H1 (cell line): ENCODE measurements at regions not wholly inside any gene's neighbourhood (a gene's known extent, or its start where the extent isn't known, plus 50 kb on each side); places are given as distances from the start of the nearest gene placed in this dataset.

ENCODE experiments used
- CTCF ChIA-PET: fragments of 300-600 bp; sonication (Branson Sonifier 250); formaldehyde crosslinking; loops from one replicate; lab custom pipeline; 2021; ENCODE audit not compliant: partially characterized antibody; lab: Charles Lee
- POLR2A ChIA-PET: fragments of 300-600 bp; sonication (Branson Sonifier 250); formaldehyde crosslinking; loops from one replicate; lab custom pipeline; 2021; ENCODE audit warnings: inconsistent platforms; ENCODE audit not compliant: partially characterized antibody; lab: Charles Lee
- DNase-seq, 2 experiments: peaks; one replicate each; pipeline versions ENCODE4 v3.0.0 to v3.0.0-alpha.2; 2010 to 2022; ENCODE audit warnings: low spot score in 2 of 2, low read depth in 1 of 2, mixed read lengths in 1 of 2
- FAIRE-seq: peaks from 2 replicates; lab custom pipeline; 2011; peaks lifted over from hg19 to GRCh38; lab: Jason Lieb, UNC
- H2AFZ ChIP-seq: 2 replicates; pipeline ENCODE4 v1.8.1; 2012; ENCODE audit warnings: low read length, inconsistent platforms
- H2AK5ac ChIP-seq: 2 replicates; pipeline ENCODE4 v1.6.1; 2013; ENCODE audit warnings: low read depth, low read length
- H2BK120ac ChIP-seq: replicated peaks from 2 replicates; pipeline ENCODE3; 2013; ENCODE audit warnings: low read depth, low read length, inconsistent platforms
- H2BK12ac ChIP-seq: 2 replicates; pipeline ENCODE4 v1.6.1; 2013; ENCODE audit warnings: low read depth, low read length
- H2BK15ac ChIP-seq: 2 replicates; pipeline ENCODE4 v1.6.1; 2013; ENCODE audit warnings: low read length
- H2BK20ac ChIP-seq: 2 replicates; pipeline ENCODE4 v1.6.1; 2013; ENCODE audit warnings: low read length
- H2BK5ac ChIP-seq: 2 replicates; pipeline ENCODE4 v1.6.1; 2013; ENCODE audit warnings: low read depth, low read length
- H3K14ac ChIP-seq: 2 replicates; pipeline ENCODE4 v1.6.1; 2013; ENCODE audit warnings: inconsistent platforms; ENCODE audit not compliant: insufficient read length
- H3K18ac ChIP-seq: 2 replicates; pipeline ENCODE4 v1.6.1; 2013; ENCODE audit warnings: low read length; ENCODE audit errors: extremely low read depth
- H3K23ac ChIP-seq: 2 replicates; pipeline ENCODE4 v1.6.1; 2013; ENCODE audit warnings: inconsistent platforms; ENCODE audit not compliant: insufficient read length
- H3K23me2 ChIP-seq: 2 replicates; pipeline ENCODE4 v1.6.1; 2013; ENCODE audit warnings: low read depth, low read length
- H3K27ac ChIP-seq: 2 replicates; pipeline ENCODE4 v1.6.1; 2011; ENCODE audit warnings: low read depth, low read length, inconsistent platforms
- H3K27me3 ChIP-seq, 4 experiments: replicated peaks in 1 of 4; 1 replicate in 1 of 4; 2 replicates in 3 of 4; pipeline versions ENCODE4 v1.6.1 to v1.8.1; 2011 to 2013; ENCODE audit warnings: low read length in 3 of 4, mild to moderate bottlenecking in 3 of 4, inconsistent platforms in 2 of 4, mixed read lengths in 2 of 4, moderate library complexity in 1 of 4; ENCODE audit not compliant: control insufficient read depth in 3 of 4, insufficient read depth in 3 of 4; ENCODE audit errors: extremely low read depth in 1 of 4
- H3K36me3 ChIP-seq, 4 experiments: 2 replicates each; pipeline versions ENCODE4 v1.6.1 to v1.8.1; 2011 to 2013; ENCODE audit warnings: mild to moderate bottlenecking in 4 of 4, low read length in 3 of 4, moderate library complexity in 2 of 4, control low read depth in 1 of 4, inconsistent platforms in 1 of 4; ENCODE audit not compliant: insufficient read depth in 4 of 4, control insufficient read depth in 2 of 4
- H3K4ac ChIP-seq: replicated peaks from 2 replicates; pipeline ENCODE3; 2013; ENCODE audit warnings: low read length, low read depth, mixed read lengths, inconsistent platforms; ENCODE audit not compliant: insufficient read length
- H3K4me1 ChIP-seq, 4 experiments: replicated peaks in 1 of 4; 1 replicate in 1 of 4; 2 replicates in 3 of 4; pipeline versions ENCODE4 v1.6.1 to v1.8.1; 2011 to 2013; ENCODE audit warnings: low read length in 3 of 4, inconsistent platforms in 2 of 4, mixed read lengths in 1 of 4; ENCODE audit not compliant: insufficient read depth in 4 of 4, control insufficient read depth in 3 of 4
- H3K4me2 ChIP-seq, 2 experiments: 2 replicates each; pipeline versions ENCODE4 v1.6.1 to v1.8.1; 2011 to 2013; ENCODE audit warnings: low read depth in 2 of 2, low read length in 2 of 2, control low read depth in 1 of 2, inconsistent platforms in 1 of 2, mild to moderate bottlenecking in 1 of 2; ENCODE audit not compliant: insufficient read depth in 1 of 2
- H3K4me3 ChIP-seq, 4 experiments: fragments of 200-600, 300-600 bp in 1 of 4; sonication (generic), shearing (Covaris generic), sonication (Bioruptor Twin) in 1 of 4; 2 replicates each; pipeline versions ENCODE4 v1.5.1 to v1.8.1; 2011 to 2016; ENCODE audit warnings: low read length in 4 of 4, low read depth in 3 of 4, control low read depth in 2 of 4, inconsistent platforms in 2 of 4, mild to moderate bottlenecking in 2 of 4, mixed read lengths in 1 of 4, moderate library complexity in 1 of 4; ENCODE audit not compliant: insufficient read depth in 2 of 4; ENCODE audit errors: extremely low read depth in 1 of 4
- H3K56ac ChIP-seq: replicated peaks from 2 replicates; pipeline ENCODE3; 2013; ENCODE audit warnings: low read depth, mild to moderate bottlenecking, mixed read lengths, low read length, inconsistent platforms; ENCODE audit not compliant: insufficient read length
- H3K79me1 ChIP-seq: 2 replicates; pipeline ENCODE4 v1.6.1; 2013; ENCODE audit warnings: low read depth, low read length, control low read depth
- H3K79me2 ChIP-seq, 2 experiments: 2 replicates each; pipeline versions ENCODE4 v1.6.1 to v1.8.1; 2012 to 2013; ENCODE audit warnings: low read length in 2 of 2, mild to moderate bottlenecking in 2 of 2, inconsistent platforms in 1 of 2; ENCODE audit not compliant: insufficient read depth in 2 of 2, control insufficient read depth in 1 of 2
- H3K9ac ChIP-seq, 4 experiments: replicated peaks in 1 of 4; 1 replicate in 1 of 4; 2 replicates in 3 of 4; pipeline versions ENCODE4 v1.6.1 to v1.8.1; 2011 to 2013; ENCODE audit warnings: low read depth in 3 of 4, low read length in 3 of 4, control low read depth in 2 of 4, mild to moderate bottlenecking in 2 of 4, moderate library complexity in 2 of 4, inconsistent platforms in 1 of 4; ENCODE audit errors: extremely low read depth in 1 of 4
- H3K9me3 ChIP-seq, 2 experiments: 2 replicates each; pipeline versions ENCODE4 v1.6.1 to v1.8.1; 2012 to 2013; ENCODE audit warnings: mild to moderate bottlenecking in 2 of 2, moderate library complexity in 2 of 2, control low read depth in 1 of 2, inconsistent platforms in 1 of 2, low read depth in 1 of 2, low read length in 1 of 2, mixed read lengths in 1 of 2; ENCODE audit not compliant: insufficient read depth in 2 of 2
- H4K20me1 ChIP-seq, 2 experiments: replicated peaks in 1 of 2; 2 replicates each; pipeline versions ENCODE3 to v1.8.1; 2011 to 2013; ENCODE audit warnings: inconsistent platforms in 2 of 2, low read length in 2 of 2, mild to moderate bottlenecking in 1 of 2; ENCODE audit not compliant: insufficient read depth in 2 of 2, control insufficient read depth in 1 of 2
- H4K5ac ChIP-seq: 2 replicates; pipeline ENCODE4 v1.6.1; 2013; ENCODE audit warnings: low read length, low read depth, mixed read lengths, inconsistent platforms; ENCODE audit not compliant: insufficient read length
- H4K8ac ChIP-seq: 2 replicates; pipeline ENCODE4 v1.8.0; 2013; ENCODE audit warnings: mild to moderate bottlenecking, moderate library complexity, low read length, inconsistent platforms; ENCODE audit not compliant: insufficient read depth; ENCODE audit errors: extremely low read depth
- H4K91ac ChIP-seq: replicated peaks from 2 replicates; pipeline ENCODE3; 2013; ENCODE audit warnings: low read length, mixed read lengths, inconsistent platforms; ENCODE audit not compliant: insufficient read length
- CBX8 ChIP-seq: fragments of 300-800, 300-1000 bp; sonication (generic); IDR thresholded peaks from 2 replicates; pipeline ENCODE4 v1.7.1; 2016; ENCODE audit warnings: low read depth, low read length, borderline replicate concordance
- CHD2 ChIP-seq: IDR thresholded peaks from 2 replicates; pipeline ENCODE4 v1.6.1; 2012; ENCODE audit warnings: low read length, improper control_type of control experiment
- POLR2A ChIP-seq, 2 experiments: IDR thresholded peaks; 1 replicate in 1 of 2; 2 replicates in 1 of 2; pipeline ENCODE4 v1.6.1; 2011; ENCODE audit warnings: low read depth in 2 of 2, low read length in 2 of 2, mild to moderate bottlenecking in 2 of 2; ENCODE audit errors: control extremely low read depth in 1 of 2
- RNF2 ChIP-seq: fragments of 200-900, 300-1000 bp; sonication (generic); IDR thresholded peaks from 2 replicates; pipeline ENCODE4 v1.7.1; 2016; ENCODE audit warnings: borderline replicate concordance, low read depth, mild to moderate bottlenecking, antibody characterized with exemption, low read length; ENCODE audit not compliant: poor library complexity, severe bottlenecking; ENCODE audit errors: missing control alignments
- RXRA ChIP-seq: IDR thresholded peaks from 2 replicates; pipeline ENCODE4 v1.6.1; 2011; ENCODE audit warnings: low read depth, mild to moderate bottlenecking, low read length, moderate library complexity; ENCODE audit not compliant: insufficient read depth
- SAP30 ChIP-seq: fragments of 300-600 bp; sonication (generic); IDR thresholded peaks from 2 replicates; pipeline ENCODE4 v1.7.1; 2012; ENCODE audit warnings: low read length, moderate library complexity, mild to moderate bottlenecking, inconsistent platforms; ENCODE audit not compliant: insufficient read depth, insufficient replicate concordance
- SIN3A ChIP-seq, 2 experiments: IDR thresholded peaks in 1 of 2; conservative IDR thresholded peaks in 1 of 2; 2 replicates each; pipeline ENCODE4 v1.6.1; 2011 to 2012; ENCODE audit warnings: low read length in 2 of 2, improper control_type of control experiment in 1 of 2, low read depth in 1 of 2, mild to moderate bottlenecking in 1 of 2
- TBP ChIP-seq: IDR thresholded peaks from 2 replicates; pipeline ENCODE4 v1.6.1; 2011; ENCODE audit warnings: low read depth, low read length, improper control_type of control experiment
- TCF12 ChIP-seq: IDR thresholded peaks from 2 replicates; pipeline ENCODE4 v1.6.1; 2011; ENCODE audit warnings: low read depth, mild to moderate bottlenecking, low read length
- WGBS, 2 experiments: shearing (Covaris generic) in 1 of 2; methylation state at CpG; one replicate each; pipeline versions ENCODE4 v1.1.6 to v1.1.7; 2013 to 2015; ENCODE audit warnings: low lambda C conversion rate in 2 of 2, mixed read lengths in 2 of 2, inconsistent platforms in 1 of 2, low coverage in 1 of 2, missing lambda C conversion rate in 1 of 2; ENCODE audit not compliant: insufficient replicate concordance in 2 of 2, insufficient coverage in 1 of 2, insufficient read length in 1 of 2; ENCODE audit errors: extremely low coverage in 1 of 2, missing lambda C conversion rate in 1 of 2; 5-methylcytosine and 5-hydroxymethylcytosine counted together
- TF ChIP-seq, protein P1 (sequence below): IDR thresholded peaks from 2 replicates; pipeline ENCODE4 v1.6.1; 2012; ENCODE audit warnings: inconsistent platforms

- Histone ChIP-seq H3K9me3 (no peaks in the 10 kb centered on the region), H2AFZ (no peak overlapping the region), H3K79me1 (no peaks in the 10 kb centered on the region), H3K4me2 (no peak overlapping the region), H2BK20ac (no peak overlapping the region), H2BK15ac (no peak overlapping the region), H4K20me1 (peaks cover 0 to 2% of the 10 kb centered on the region in 2 experiments), H3K4me1 (no peaks in the 10 kb centered on the region), H4K8ac (no peak overlapping the region), H3K23me2 (peaks cover 2% of the 10 kb centered on the region; the same call in 1 of the 2 replicates), H3K23ac (no peak overlapping the region), H4K91ac (no peak overlapping the region), H3K27ac (no peak overlapping the region), H3K4me3 (no peak overlapping the region), H2BK5ac (no peak overlapping the region), H2AK5ac (no peak overlapping the region), H4K5ac (no peak overlapping the region), H3K4ac (no peak overlapping the region), H3K9ac (no peak overlapping the region), H3K36me3 (no peaks in the 10 kb centered on the region), H3K14ac (no peak overlapping the region), H3K79me2 (no peaks in the 10 kb centered on the region), H2BK120ac (no peak overlapping the region), H3K56ac (no peak overlapping the region), H3K18ac (no peak overlapping the region), H2BK12ac (0 out of 2 replicates have a peak overlapping the region, but pooled peaks have one; percentile 23), H3K27me3 (no peaks in the 10 kb centered on the region)
- TF ChIP-seq RXRA (no peak), CHD2 (no peak), CBX8 (no peak), TBP (no peak), TCF12 (no peak), SAP30 (no peak), SIN3A (conservative IDR thresholded peaks at IDR 0.05 in 1 of 2, IDR thresholded peaks at IDR 0.05 in 1 of 2; ENCODE audit: low read depth in 1 of 2, low read length in 2 of 2) (no peak), RNF2 (no peak), POLR2A (IDR thresholded peaks at IDR 0.05; ENCODE audit: control extremely low read depth in 1 of 2, low read depth in 2 of 2, low read length in 2 of 2) (no peak)
- TF ChIP-seq, protein P1, sequence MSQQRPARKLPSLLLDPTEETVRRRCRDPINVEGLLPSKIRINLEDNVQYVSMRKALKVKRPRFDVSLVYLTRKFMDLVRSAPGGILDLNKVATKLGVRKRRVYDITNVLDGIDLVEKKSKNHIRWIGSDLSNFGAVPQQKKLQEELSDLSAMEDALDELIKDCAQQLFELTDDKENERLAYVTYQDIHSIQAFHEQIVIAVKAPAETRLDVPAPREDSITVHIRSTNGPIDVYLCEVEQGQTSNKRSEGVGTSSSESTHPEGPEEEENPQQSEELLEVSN: no peak
- 90% methylated on average over 7 of the region's 8 CpGs; no CpG with 5 or more reads in 1 of the 2 experiments for WGBS, 2 experiments
- FAIRE-seq (no peak), DNase-seq (no peak)
- ChIA-PET POLR2A (no interaction called here), CTCF (interaction anchor here (1.0 to 1.7 kb wide), 2 partner anchors 55 to 203 kb away, joined by 3 to 5 read pairs; no protein-coding TSS in a partner anchor)
These were observed 725.8 kb downstream of the BRD1 start for GRCh38 chr22:49101873-49102272.
